Inferior parietal cortex (tissue), 1 donor: ENCODE measurements at regions not wholly inside any gene's neighbourhood (a gene's known extent, or its start where the extent isn't known, plus 50 kb on each side); places are given as distances from the start of the nearest gene placed in this dataset.
"Not testable (repeated sequence)": the region's sequence is repeated elsewhere in the genome, so short reads cannot be mapped to it uniquely, and the experiment has no call there.

Source experiments
- DNase-seq: peaks from one replicate; pipeline ENCODE4 v3.0.0-alpha.2; 2016; ENCODE audit errors: extremely low spot score

- DNase-seq: no peak
Observed at GRCh38 chr11:47928426-47928825, 51.9 kb upstream of the PTPRJ start.

GRCh38 chr11:47924184-47924691 lies 56.1 kb upstream of the PTPRJ start:
- no peak for DNase-seq

- DNase-seq: no peak
Observed at GRCh38 chr11:47923667-47924066, 56.7 kb upstream of the PTPRJ start.

GRCh38 chr11:47921080-47921555 lies 59.2 kb upstream of the PTPRJ start:
- not testable (repeated sequence) for DNase-seq

- no peak for DNase-seq
Observed at GRCh38 chr11:47918882-47919495, 61.4 kb upstream of the PTPRJ start.

- DNase-seq: no peak
Observed at GRCh38 chr11:47918370-47918690, 62.0 kb upstream of the PTPRJ start.

- peak; percentile 50 for DNase-seq
Observed at GRCh38 chr11:47917599-47918369, 62.6 kb upstream of the PTPRJ start.

- DNase-seq: no peak
Observed at GRCh38 chr11:47916361-47916841, 64.0 kb upstream of the PTPRJ start.

GRCh38 chr11:47915783-47916182 lies 64.6 kb upstream of the PTPRJ start:
- no peak for DNase-seq

- no peak for DNase-seq
Observed at GRCh38 chr11:47915374-47915773, 65.0 kb upstream of the PTPRJ start.

- no peak for DNase-seq
Observed at GRCh38 chr11:47914743-47915142, 65.6 kb upstream of the PTPRJ start.

- DNase-seq: no peak
Observed at GRCh38 chr11:47913529-47914244, 65.5 kb upstream of the NUP160 start.

- no peak for DNase-seq
Observed at GRCh38 chr11:47912843-47913437, 64.8 kb upstream of the NUP160 start.

- no peak for DNase-seq
Observed at GRCh38 chr11:47911149-47911548, 63.0 kb upstream of the NUP160 start.

- no peak for DNase-seq
Observed at GRCh38 chr11:47908198-47908597, 60.0 kb upstream of the NUP160 start.

- DNase-seq: no peak
Observed at GRCh38 chr11:47907499-47907898, 59.3 kb upstream of the NUP160 start.

GRCh38 chr11:47906066-47906465 lies 57.9 kb upstream of the NUP160 start:
- DNase-seq: no peak

- no peak for DNase-seq
Observed at GRCh38 chr11:47905358-47906059, 57.4 kb upstream of the NUP160 start.

- no peak for DNase-seq
Observed at GRCh38 chr11:47904808-47905207, 56.7 kb upstream of the NUP160 start.

- DNase-seq: no peak
Observed at GRCh38 chr11:47904048-47904447, 55.9 kb upstream of the NUP160 start.

- no peak for DNase-seq
Observed at GRCh38 chr11:47899801-47900200, 51.7 kb upstream of the NUP160 start.
